ENCODE measurements at regions not wholly inside any gene's neighbourhood (a gene's known extent, or its start where the extent isn't known, plus 50 kb on each side); places are given as distances from the start of the nearest gene placed in this dataset.

GRCh38 chr3:56980798-56981390, 79.6 kb upstream of the SPATA12 start:
- Mint-ChIP-seq H3K4me1 (ENCODE audit: low read depth, unreplicated experiment) (peaks cover 17% of the 10 kb centered on the region), H3K27ac (ENCODE audit: unreplicated experiment) (no peak overlapping the region), H3K36me3 (ENCODE audit: unreplicated experiment) (no peaks in the 10 kb centered on the region), H3K4me3 (ENCODE audit: unreplicated experiment) (no peak overlapping the region), H3K9me3 (ENCODE audit: unreplicated experiment) (peaks cover 2% of the 10 kb centered on the region), H3K27me3 (ENCODE audit: unreplicated experiment) (peaks cover 2% of the 10 kb centered on the region)
- DNase-seq: no peak
- TF ChIP-seq CTCF (IDR thresholded peaks at IDR 0.05; ENCODE audit: partially characterized antibody, unreplicated experiment): no peak

GRCh38 chr3:56980243-56980642, 80.2 kb upstream of the SPATA12 start:
- no peak for TF ChIP-seq CTCF (IDR thresholded peaks at IDR 0.05; ENCODE audit: partially characterized antibody, unreplicated experiment)
- DNase-seq: no peak
- Mint-ChIP-seq H3K27ac (ENCODE audit: unreplicated experiment) (no peak overlapping the region), H3K4me3 (ENCODE audit: unreplicated experiment) (no peak overlapping the region), H3K27me3 (ENCODE audit: unreplicated experiment) (peaks cover 2% of the 10 kb centered on the region), H3K36me3 (ENCODE audit: unreplicated experiment) (no peaks in the 10 kb centered on the region), H3K9me3 (ENCODE audit: unreplicated experiment) (peaks cover 2% of the 10 kb centered on the region), H3K4me1 (ENCODE audit: low read depth, unreplicated experiment) (peaks cover 16% of the 10 kb centered on the region)

GRCh38 chr3:56979791-56980190, 80.7 kb upstream of the SPATA12 start:
- no peak for DNase-seq
- H3K9me3 Mint-ChIP-seq (ENCODE audit: unreplicated experiment): peaks cover 2% of the 10 kb centered on the region
- peaks cover 2% of the 10 kb centered on the region for H3K27me3 Mint-ChIP-seq (ENCODE audit: unreplicated experiment)
- H3K36me3 Mint-ChIP-seq (ENCODE audit: unreplicated experiment): no peaks in the 10 kb centered on the region
- H3K27ac Mint-ChIP-seq (ENCODE audit: unreplicated experiment): no peak overlapping the region
- H3K4me3 Mint-ChIP-seq (ENCODE audit: unreplicated experiment): no peak overlapping the region
- TF ChIP-seq CTCF (IDR thresholded peaks at IDR 0.05; ENCODE audit: partially characterized antibody, unreplicated experiment): no peak
- H3K4me1 Mint-ChIP-seq (ENCODE audit: low read depth, unreplicated experiment): peaks cover 18% of the 10 kb centered on the region

- Mint-ChIP-seq H3K36me3 (ENCODE audit: unreplicated experiment) (no peaks in the 10 kb centered on the region), H3K9me3 (ENCODE audit: unreplicated experiment) (peaks cover 2% of the 10 kb centered on the region), H3K27me3 (ENCODE audit: unreplicated experiment) (no peaks in the 10 kb centered on the region), H3K27ac (ENCODE audit: unreplicated experiment) (peak overlapping the region; percentile 85), H3K4me1 (ENCODE audit: low read depth, unreplicated experiment) (peaks cover 22% of the 10 kb centered on the region), H3K4me3 (ENCODE audit: unreplicated experiment) (peak overlapping the region; percentile 43)
- no peak for TF ChIP-seq CTCF (IDR thresholded peaks at IDR 0.05; ENCODE audit: partially characterized antibody, unreplicated experiment)
- DNase-seq: no peak
These were observed 82.9 kb upstream of the SPATA12 start for GRCh38 chr3:56977561-56977889.

- TF ChIP-seq CTCF (IDR thresholded peaks at IDR 0.05; ENCODE audit: partially characterized antibody, unreplicated experiment): no peak
- peak overlapping the region; percentile 85 for H3K27ac Mint-ChIP-seq (ENCODE audit: unreplicated experiment)
- H3K4me3 Mint-ChIP-seq (ENCODE audit: unreplicated experiment): peak overlapping the region; percentile 43
- peak; percentile 62 for DNase-seq
- H3K36me3 Mint-ChIP-seq (ENCODE audit: unreplicated experiment): no peaks in the 10 kb centered on the region
- H3K9me3 Mint-ChIP-seq (ENCODE audit: unreplicated experiment): peaks cover 1% of the 10 kb centered on the region
- H3K4me1 Mint-ChIP-seq (ENCODE audit: low read depth, unreplicated experiment): peaks cover 22% of the 10 kb centered on the region
- peaks cover 3% of the 10 kb centered on the region for H3K27me3 Mint-ChIP-seq (ENCODE audit: unreplicated experiment)
These were observed 83.6 kb upstream of the SPATA12 start for GRCh38 chr3:56976651-56977560.

Measured in glutamatergic neuron (in vitro differentiated cells).